Liver (tissue), 3 donors: ENCODE measurements at regions not wholly inside any gene's neighbourhood (a gene's known extent, or its start where the extent isn't known, plus 50 kb on each side); places are given as distances from the start of the nearest gene placed in this dataset.

ENCODE experiments used
- JUND ChIP-seq, 2 donors: IDR thresholded peaks; 2 replicates each; pipeline ENCODE4 v1.6.1; 2016; ENCODE audit warnings: antibody characterized with exemption in 2 of 2
- SP1 ChIP-seq: IDR thresholded peaks from 2 replicates; pipeline ENCODE4 v1.6.1; 2018; ENCODE audit warnings: antibody characterized with exemption, mild to moderate bottlenecking
- TAF1 ChIP-seq: conservative IDR thresholded peaks from 2 replicates; pipeline ENCODE4 v1.6.1; 2016; ENCODE audit warnings: antibody characterized with exemption, mild to moderate bottlenecking
- YY1 ChIP-seq: IDR thresholded peaks from 2 replicates; pipeline ENCODE4 v1.6.1; 2016; ENCODE audit warnings: antibody characterized with exemption, mild to moderate bottlenecking
- TF ChIP-seq, protein P1 (sequence below): fragments of 150-350 bp; IDR thresholded peaks from 2 replicates; pipeline ENCODE4 v1.5.1; 2017; ENCODE audit warnings: improper control_type of control experiment, low read depth, low read length; ENCODE audit not compliant: missing input control
- donor health status: healthy.
- donor health status: healthy.

DNA sequence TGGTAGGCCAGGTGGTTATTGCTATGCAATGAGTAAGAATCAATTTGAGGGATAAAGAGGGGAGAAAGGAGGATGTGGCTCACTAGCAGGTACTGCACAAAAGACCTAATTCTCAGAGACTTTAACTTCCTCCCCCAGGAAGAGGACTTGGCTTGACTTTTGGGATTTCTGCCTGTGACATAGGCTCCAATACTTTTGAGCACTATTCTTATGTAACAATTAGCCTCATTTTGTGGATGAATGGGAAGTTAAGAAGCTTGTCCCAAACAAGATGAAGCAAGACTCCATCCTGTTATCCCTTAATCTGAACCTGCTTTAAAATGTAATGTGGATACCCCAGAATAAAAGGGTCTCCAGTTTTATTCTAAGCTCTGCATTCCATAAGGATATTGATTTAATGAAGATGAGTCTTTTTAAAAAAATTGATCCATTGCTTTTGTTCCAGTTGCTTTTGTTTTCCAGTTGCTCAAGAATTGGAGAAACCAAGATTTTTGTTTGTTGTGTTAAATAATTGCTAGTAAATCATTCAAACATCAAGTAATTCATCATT, 218.5 kb downstream of the SNX13 start:
- TF ChIP-seq SP1 (no peak), YY1 (no peak), TAF1 (no peak), JUND (IDR thresholded peaks at IDR 0.05) (no peak)
- TF ChIP-seq, protein P1, sequence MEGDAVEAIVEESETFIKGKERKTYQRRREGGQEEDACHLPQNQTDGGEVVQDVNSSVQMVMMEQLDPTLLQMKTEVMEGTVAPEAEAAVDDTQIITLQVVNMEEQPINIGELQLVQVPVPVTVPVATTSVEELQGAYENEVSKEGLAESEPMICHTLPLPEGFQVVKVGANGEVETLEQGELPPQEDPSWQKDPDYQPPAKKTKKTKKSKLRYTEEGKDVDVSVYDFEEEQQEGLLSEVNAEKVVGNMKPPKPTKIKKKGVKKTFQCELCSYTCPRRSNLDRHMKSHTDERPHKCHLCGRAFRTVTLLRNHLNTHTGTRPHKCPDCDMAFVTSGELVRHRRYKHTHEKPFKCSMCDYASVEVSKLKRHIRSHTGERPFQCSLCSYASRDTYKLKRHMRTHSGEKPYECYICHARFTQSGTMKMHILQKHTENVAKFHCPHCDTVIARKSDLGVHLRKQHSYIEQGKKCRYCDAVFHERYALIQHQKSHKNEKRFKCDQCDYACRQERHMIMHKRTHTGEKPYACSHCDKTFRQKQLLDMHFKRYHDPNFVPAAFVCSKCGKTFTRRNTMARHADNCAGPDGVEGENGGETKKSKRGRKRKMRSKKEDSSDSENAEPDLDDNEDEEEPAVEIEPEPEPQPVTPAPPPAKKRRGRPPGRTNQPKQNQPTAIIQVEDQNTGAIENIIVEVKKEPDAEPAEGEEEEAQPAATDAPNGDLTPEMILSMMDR = no peak
